OCI-LY1 (cell line): ENCODE measurements at regions not wholly inside any gene's neighbourhood (a gene's known extent, or its start where the extent isn't known, plus 50 kb on each side); places are given as distances from the start of the nearest gene placed in this dataset.
"Not testable (repeated sequence)": the region's sequence is repeated elsewhere in the genome, so short reads cannot be mapped to it uniquely, and the experiment has no call there.

Experiments
- CTCF ChIP-seq: fragments of 200-600 bp; sonication (generic), shearing (Covaris generic); IDR thresholded peaks from 2 replicates; pipeline ENCODE4 v1.5.1; 2017; ENCODE audit warnings: mild to moderate bottlenecking, antibody characterized with exemption, low read length, moderate library complexity, mixed read lengths
- EZH2 ChIP-seq: fragments of 200-600 bp; sonication (generic), shearing (Covaris generic); IDR thresholded peaks from 2 replicates; pipeline ENCODE4 v1.8.0; 2017; ENCODE audit warnings: borderline replicate concordance, mixed run types, mild to moderate bottlenecking, antibody characterized with exemption, low read length, moderate library complexity, mixed read lengths

- not testable (repeated sequence) for TF ChIP-seq CTCF, EZH2
These were observed 236.1 kb upstream of the HTR1E start for GRCh38 chr6:86701228-86701627.
